ENCODE measurements at regions not wholly inside any gene's neighbourhood (a gene's known extent, or its start where the extent isn't known, plus 50 kb on each side); places are given as distances from the start of the nearest gene placed in this dataset.
A peak's percentile ranks its signal among the peaks of the same experiment; 100 is the strongest.

GRCh38 chr10:31614611-31615010, 295.6 kb downstream of the ZEB1 start:
- no peak overlapping the region for H3K4me3 ChIP-seq (ENCODE audit: low read depth, low read length)

DNA sequence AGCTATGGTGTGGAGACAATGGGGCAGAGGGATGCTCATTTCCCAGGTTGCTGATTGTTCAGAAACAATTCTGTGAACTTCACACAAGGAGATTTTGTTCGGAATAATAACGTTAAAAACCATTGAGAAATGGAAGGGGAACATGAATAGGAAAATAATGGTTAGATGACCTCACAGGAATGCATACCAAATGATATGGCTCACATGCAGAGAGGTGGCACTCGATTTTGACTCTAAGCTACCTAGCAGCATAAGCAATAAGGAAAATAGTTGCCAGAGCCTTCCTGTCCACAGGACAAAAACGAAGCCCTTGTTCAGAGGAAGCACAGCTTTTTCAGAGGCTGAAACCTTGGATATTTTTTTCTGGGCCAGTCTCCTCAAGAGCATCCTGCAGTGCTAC, 293.1 kb downstream of the ZEB1 start:
- no peak overlapping the region for H3K4me3 ChIP-seq (ENCODE audit: low read depth, low read length)

DNA sequence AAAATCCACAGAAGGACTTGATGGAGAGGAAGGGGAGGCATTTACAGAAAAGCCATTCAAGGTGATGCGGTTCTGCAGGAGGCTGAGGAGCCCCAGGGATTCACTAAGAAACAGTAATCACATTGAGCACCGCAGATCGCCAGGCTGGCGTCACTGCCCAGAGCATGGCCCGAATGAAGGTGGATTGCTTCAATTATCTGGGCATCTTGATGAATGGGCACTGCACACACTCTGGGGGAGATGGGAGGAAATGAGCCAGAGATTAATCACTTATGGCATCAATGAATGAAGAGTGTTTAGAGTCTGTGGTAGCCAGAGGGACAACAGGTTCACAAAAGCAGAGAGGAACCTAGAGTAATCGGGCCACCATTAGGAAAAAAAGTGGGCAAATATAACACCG, 292.1 kb downstream of the ZEB1 start:
- no peak overlapping the region for H3K4me3 ChIP-seq (ENCODE audit: low read depth, low read length)

GRCh38 chr10:31607481-31607880, 288.5 kb downstream of the ZEB1 start:
- no peak overlapping the region for H3K4me3 ChIP-seq (ENCODE audit: low read depth, low read length)

DNA sequence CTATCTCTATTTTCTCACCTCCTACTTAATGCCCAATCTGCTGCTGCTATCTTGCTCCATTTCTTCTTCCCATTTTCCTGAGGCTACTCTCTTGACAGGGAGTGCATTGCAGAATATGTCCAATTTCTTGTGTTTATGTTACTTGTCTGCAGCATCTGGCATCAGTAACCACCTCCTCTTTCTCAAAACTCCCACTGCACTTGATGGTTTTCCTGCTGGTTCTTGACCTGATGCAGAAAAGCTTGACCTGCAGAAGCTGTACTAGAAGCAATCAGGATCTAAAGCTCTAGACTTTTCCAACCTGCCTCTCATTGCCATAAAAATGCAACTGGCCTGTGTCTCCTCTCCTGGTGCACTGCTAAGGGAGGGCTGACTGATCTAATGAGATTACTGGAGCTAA, 287.8 kb downstream of the ZEB1 start:
- no peak overlapping the region for H3K4me3 ChIP-seq (ENCODE audit: low read depth, low read length)

- H3K4me3 ChIP-seq (ENCODE audit: low read depth, low read length): no peak overlapping the region
These were observed 287.0 kb downstream of the ZEB1 start for GRCh38 chr10:31605861-31606525.

- no peak overlapping the region for H3K4me3 ChIP-seq (ENCODE audit: low read depth, low read length)
These were observed 286.4 kb downstream of the ZEB1 start for GRCh38 chr10:31605426-31605825.

DNA sequence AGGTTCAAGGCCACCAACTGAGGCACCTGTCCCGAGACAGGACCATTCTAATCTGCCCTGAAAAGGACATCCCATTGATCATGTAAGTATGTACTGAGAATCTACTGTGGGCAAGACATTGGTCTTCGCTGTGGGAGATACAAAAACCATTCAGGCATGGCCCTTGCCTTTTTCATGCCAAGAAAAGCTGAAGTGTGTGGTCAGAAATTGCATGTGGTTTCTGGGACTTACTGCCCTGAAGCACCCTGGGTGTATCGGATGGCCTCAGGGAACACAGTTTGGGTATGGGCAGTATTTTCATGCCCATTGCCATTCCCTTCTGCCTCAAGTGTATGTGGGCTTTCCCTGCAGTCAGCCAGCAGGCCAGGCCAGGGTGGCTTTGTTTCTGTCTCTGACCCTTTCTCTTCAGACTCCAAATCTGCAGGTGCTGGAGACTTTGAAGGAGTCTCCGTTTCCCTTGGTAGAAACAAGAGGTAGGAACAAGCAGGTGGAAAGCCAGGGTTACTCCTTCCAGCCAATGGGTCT, 285.7 kb downstream of the ZEB1 start:
- no peak overlapping the region for H3K4me3 ChIP-seq (ENCODE audit: low read depth, low read length)

DNA sequence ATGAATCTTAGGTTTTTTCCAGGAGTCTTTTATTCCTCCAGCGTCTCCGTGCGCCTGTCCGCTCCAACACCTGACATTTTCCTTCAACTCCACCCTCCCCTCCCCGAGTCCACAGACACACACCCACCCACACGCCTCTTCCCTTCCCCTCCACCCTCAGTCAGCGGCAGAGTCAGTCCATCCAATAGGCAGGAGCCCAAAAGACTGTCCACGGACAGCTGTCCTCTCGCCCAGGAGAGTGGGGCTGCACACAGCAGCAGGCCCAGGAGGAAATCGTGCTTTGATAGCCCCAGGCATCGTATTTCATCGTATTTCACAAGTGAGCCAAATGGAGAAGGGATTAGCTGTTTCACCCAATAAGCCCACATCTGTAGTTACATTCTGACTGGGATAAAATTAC, 285.1 kb downstream of the ZEB1 start:
- H3K4me3 ChIP-seq (ENCODE audit: low read depth, low read length): no peak overlapping the region

DNA sequence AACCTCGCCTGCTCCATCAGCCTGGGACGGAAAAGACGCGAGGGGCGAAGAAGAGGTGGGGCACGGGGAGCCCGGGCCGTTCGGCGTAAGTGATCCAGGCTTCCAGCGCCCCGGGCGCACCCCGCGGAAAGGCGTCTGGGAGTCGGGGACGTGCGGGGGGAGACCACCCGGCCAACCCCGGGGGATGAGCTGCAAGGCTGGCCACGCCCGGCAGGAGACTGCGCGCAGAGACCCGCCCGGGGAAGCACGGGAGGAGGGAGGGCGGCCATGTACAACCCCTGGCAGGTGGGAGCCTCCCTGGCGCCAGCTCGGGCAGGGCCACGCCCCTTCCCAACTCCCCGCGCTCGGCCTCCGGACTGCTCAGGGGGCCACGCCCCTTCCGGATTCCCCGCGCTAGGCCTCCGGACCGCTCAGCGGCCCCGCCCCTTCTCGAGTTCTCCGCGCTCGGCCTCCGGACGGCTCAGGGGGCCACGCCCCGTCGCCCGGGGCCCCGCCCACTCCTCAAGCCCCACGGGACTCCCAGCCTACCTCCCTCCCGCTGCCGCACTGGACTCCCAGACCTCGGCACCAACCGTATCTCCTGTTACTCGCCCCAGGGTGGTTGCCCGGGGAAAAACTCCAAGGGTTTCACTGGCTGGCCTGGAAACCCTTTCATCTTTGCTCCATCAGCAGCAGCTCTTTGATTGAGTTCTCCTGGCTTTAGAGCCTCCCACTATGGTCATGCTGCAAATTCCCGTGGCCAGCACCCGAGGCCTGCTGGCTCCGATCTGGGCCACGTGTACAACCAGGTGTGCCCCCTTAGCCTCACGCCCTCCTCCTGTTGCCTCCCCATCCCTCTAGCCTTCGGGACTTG, 284.4 kb downstream of the ZEB1 start:
- peak overlapping the region; percentile 57 for H3K4me3 ChIP-seq (ENCODE audit: low read depth, low read length)

DNA sequence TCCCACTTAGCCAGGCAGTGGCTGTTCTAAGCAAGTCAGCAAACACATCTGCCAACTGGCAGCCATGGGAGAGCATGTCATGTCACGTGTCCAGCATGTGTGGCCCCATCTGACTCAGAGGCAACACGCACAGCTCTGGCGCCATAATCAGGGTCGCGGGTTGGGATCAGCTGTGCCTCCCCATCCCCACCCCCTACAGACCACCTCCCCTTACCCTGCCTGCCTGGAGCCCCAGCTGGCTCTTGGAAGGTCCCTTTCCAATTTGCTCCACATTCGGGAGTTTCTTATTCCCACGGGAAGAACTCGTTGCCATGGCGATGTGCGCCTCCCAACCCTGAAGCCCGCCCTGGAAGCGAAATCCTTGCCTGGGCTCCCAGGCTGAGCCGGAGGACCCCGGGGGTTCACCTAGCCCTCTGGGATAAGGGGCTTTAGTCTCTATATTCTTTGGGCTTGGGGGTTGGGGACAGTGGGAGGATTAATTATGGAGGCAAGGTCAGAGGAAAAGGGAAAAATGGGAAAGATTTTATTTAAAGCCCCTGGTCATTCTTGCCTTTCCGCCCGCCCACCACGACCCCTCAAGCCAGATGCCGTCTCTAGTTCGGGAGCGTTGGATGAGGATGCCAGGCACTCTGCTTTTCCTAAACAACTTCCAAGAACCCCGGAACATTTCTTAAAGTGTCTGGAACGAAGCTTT, 283.7 kb downstream of the ZEB1 start:
- H3K4me3 ChIP-seq (ENCODE audit: low read depth, low read length): peak overlapping the region; percentile 57

- no peak overlapping the region for H3K4me3 ChIP-seq (ENCODE audit: low read depth, low read length)
These were observed 282.1 kb downstream of the ZEB1 start for GRCh38 chr10:31601136-31601535.

- H3K4me3 ChIP-seq (ENCODE audit: low read depth, low read length): no peak overlapping the region
These were observed 280.8 kb downstream of the ZEB1 start for GRCh38 chr10:31599626-31600504.

DNA sequence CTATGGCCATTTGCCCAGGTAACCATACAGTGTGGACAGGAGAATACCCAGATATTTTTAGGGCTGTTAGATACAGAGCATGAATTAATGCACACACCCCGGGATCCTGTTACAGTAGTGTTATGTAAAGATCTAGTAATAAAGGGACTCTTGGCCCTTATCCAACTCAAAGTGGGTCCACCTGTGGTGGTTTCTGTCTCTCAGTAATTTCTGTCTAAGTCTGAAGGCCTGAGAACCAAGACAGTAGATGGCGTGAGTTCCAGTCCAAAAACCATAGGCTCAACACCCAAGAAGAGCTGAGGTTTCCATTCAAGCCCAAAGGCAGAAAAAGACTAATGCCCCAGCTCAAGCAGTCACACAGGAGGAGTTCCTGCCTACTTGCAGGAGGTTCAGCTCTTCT, 277.7 kb downstream of the ZEB1 start:
- no peak overlapping the region for H3K4me3 ChIP-seq (ENCODE audit: low read depth, low read length)

GRCh38 chr10:31595992-31596391, 277.0 kb downstream of the ZEB1 start:
- H3K4me3 ChIP-seq (ENCODE audit: low read depth, low read length): no peak overlapping the region

DNA sequence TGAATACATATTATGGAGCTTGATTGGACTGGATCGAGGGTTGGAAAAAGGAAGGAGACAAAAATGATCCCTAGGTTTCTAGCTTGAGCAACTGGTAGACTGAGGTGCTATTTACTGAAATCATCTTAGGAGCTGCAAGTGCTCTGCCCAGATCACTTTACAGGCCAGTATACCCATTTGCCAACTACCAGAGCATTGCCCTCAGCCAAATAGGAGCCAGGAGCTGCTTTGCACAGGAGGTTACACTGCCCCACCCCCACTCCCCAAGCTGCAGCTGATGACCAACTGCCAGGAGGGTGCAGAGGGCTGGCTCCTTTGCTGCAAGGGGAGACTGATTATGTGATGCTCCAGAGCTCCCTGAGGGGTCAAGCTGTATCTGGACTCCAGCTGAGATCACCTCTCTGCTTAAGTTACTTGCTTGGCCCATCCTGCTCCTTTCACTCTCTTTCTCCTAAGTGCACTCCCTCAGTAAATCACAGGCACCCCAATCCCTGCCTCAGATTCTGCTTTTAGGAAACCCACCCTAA, 275.4 kb downstream of the ZEB1 start:
- H3K4me3 ChIP-seq (ENCODE audit: low read depth, low read length): no peak overlapping the region

GRCh38 chr10:31593124-31593523, 274.1 kb downstream of the ZEB1 start:
- H3K4me3 ChIP-seq (ENCODE audit: low read depth, low read length): no peak overlapping the region

DNA sequence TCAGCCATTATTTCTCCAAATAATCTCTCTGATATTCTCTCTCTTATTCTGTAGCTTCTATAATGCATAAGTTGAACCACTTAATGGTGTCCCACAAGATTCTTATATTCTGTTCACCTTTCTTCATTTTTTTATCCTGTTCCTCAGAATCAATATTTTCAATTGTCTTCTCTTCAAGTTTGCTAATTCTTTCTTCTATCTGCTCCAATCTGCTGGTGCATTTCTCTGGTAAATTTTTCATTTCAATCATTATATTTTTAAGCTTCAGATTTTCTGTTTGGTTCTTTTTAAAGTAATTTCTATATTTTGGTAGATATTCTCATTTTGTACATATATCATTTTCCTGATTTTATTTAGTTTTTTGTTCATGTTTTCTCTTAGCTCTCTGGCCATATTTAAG, 272.6 kb downstream of the ZEB1 start:
- no peak overlapping the region for H3K4me3 ChIP-seq (ENCODE audit: low read depth, low read length)

- no peak overlapping the region for H3K4me3 ChIP-seq (ENCODE audit: low read depth, low read length)
These were observed 271.2 kb downstream of the ZEB1 start for GRCh38 chr10:31590023-31590800.

GRCh38 chr10:31587691-31588090, 268.7 kb downstream of the ZEB1 start:
- no peak overlapping the region for H3K4me3 ChIP-seq (ENCODE audit: low read depth, low read length)

Data from iPS-11a (cell line).